CD4-positive, alpha-beta T cell treated with Interleukin-12 subunit alpha and Interleukin-12 subunit beta, for 1 hour (primary cell): ENCODE measurements at regions not wholly inside any gene's neighbourhood (a gene's known extent, or its start where the extent isn't known, plus 50 kb on each side); places are given as distances from the start of the nearest gene placed in this dataset.
"Not testable (repeated sequence)": the region's sequence is repeated elsewhere in the genome, so short reads cannot be mapped to it uniquely, and the experiment has no call there.

ENCODE experiments used
- DNase-seq: peaks from one replicate; pipeline ENCODE4 v3.0.0-alpha.2; 2020

GRCh38 chr10:91745090-91745831 lies 53.0 kb upstream of the TNKS2 start:
- DNase-seq: no peak

- no peak for DNase-seq
These were observed 54.8 kb upstream of the TNKS2 start for GRCh38 chr10:91743465-91743864.

GRCh38 chr10:91742229-91742628 lies 56.0 kb upstream of the TNKS2 start:
- no peak for DNase-seq

- no peak for DNase-seq
These were observed 56.9 kb upstream of the TNKS2 start for GRCh38 chr10:91741356-91741755.

GRCh38 chr10:91740353-91740924 lies 57.8 kb upstream of the TNKS2 start:
- no peak for DNase-seq

- DNase-seq: not testable (repeated sequence)
These were observed 66.0 kb upstream of the TNKS2 start for GRCh38 chr10:91732265-91732664.

- not testable (repeated sequence) for DNase-seq
These were observed 68.9 kb upstream of the TNKS2 start for GRCh38 chr10:91729339-91729738.

- DNase-seq: no peak
These were observed 71.9 kb upstream of the TNKS2 start for GRCh38 chr10:91726355-91726754.

- DNase-seq: no peak
These were observed 73.3 kb upstream of the TNKS2 start for GRCh38 chr10:91724933-91725332.

GRCh38 chr10:91713461-91714072 lies 80.7 kb upstream of the PPP1R3C start:
- DNase-seq: no peak

- no peak for DNase-seq
These were observed 79.2 kb upstream of the PPP1R3C start for GRCh38 chr10:91711885-91712680.

GRCh38 chr10:91709394-91709798 lies 76.5 kb upstream of the PPP1R3C start:
- no peak for DNase-seq

- no peak for DNase-seq
These were observed 75.4 kb upstream of the PPP1R3C start for GRCh38 chr10:91708174-91708861.

- DNase-seq: no peak
These were observed 74.4 kb upstream of the PPP1R3C start for GRCh38 chr10:91707236-91707635.

- no peak for DNase-seq
These were observed 73.2 kb upstream of the PPP1R3C start for GRCh38 chr10:91705948-91706670.

GRCh38 chr10:91702620-91703019 lies 69.7 kb upstream of the PPP1R3C start:
- no peak for DNase-seq

GRCh38 chr10:91700788-91701444 lies 68.0 kb upstream of the PPP1R3C start:
- DNase-seq: no peak

GRCh38 chr10:91700273-91700672 lies 67.4 kb upstream of the PPP1R3C start:
- no peak for DNase-seq

GRCh38 chr10:91698258-91698657 lies 65.4 kb upstream of the PPP1R3C start:
- DNase-seq: no peak

GRCh38 chr10:91694170-91694794 lies 61.4 kb upstream of the PPP1R3C start:
- peak; percentile 21 for DNase-seq

GRCh38 chr10:91691981-91692380 lies 59.1 kb upstream of the PPP1R3C start:
- no peak for DNase-seq
